CD14-positive monocyte (primary cell): ENCODE measurements at regions not wholly inside any gene's neighbourhood (a gene's known extent, or its start where the extent isn't known, plus 50 kb on each side); places are given as distances from the start of the nearest gene placed in this dataset.
"Not testable (repeated sequence)": the region's sequence is repeated elsewhere in the genome, so short reads cannot be mapped to it uniquely, and the experiment has no call there.

Experiments used
- DNase-seq, 3 donors: peaks; one replicate each; pipeline ENCODE4 v3.0.0-alpha.2; 2011 to 2022
- H2AFZ ChIP-seq: 2 replicates; pipeline ENCODE4 v1.6.0; 2012; ENCODE audit warnings: mild to moderate bottlenecking, low read depth, low read length, inconsistent platforms; ENCODE audit not compliant: insufficient read depth, poor library complexity, severe bottlenecking
- H3K27ac ChIP-seq, 2 donors: 1 replicate in 1 of 2; 2 replicates in 1 of 2; pipeline ENCODE4 v1.5.1; 2012 to 2013; ENCODE audit warnings: low read length in 2 of 2, control low read depth in 1 of 2, inconsistent platforms in 1 of 2, low read depth in 1 of 2, mild to moderate bottlenecking in 1 of 2
- H3K27me3 ChIP-seq, 2 donors: one replicate each; pipeline versions ENCODE4 v1.6.0 to v1.6.1; 2011 to 2013; ENCODE audit warnings: low read length in 2 of 2; ENCODE audit not compliant: control insufficient read depth in 2 of 2, insufficient read depth in 2 of 2
- H3K36me3 ChIP-seq, 2 donors: replicated peaks in 1 of 2; 1 replicate in 1 of 2; 2 replicates in 1 of 2; pipeline versions ENCODE4 v1.5.1 to v1.6.1; 2012 to 2013; ENCODE audit warnings: low read length in 2 of 2, control low read depth in 1 of 2, inconsistent platforms in 1 of 2, mild to moderate bottlenecking in 1 of 2; ENCODE audit not compliant: insufficient read depth in 2 of 2, control insufficient read depth in 1 of 2
- H3K4me1 ChIP-seq, 2 donors: 1 replicate in 1 of 2; 2 replicates in 1 of 2; pipeline versions ENCODE4 v1.5.1 to v1.6.1; 2012 to 2013; ENCODE audit warnings: low read length in 2 of 2, control low read depth in 1 of 2, inconsistent platforms in 1 of 2, mild to moderate bottlenecking in 1 of 2, moderate library complexity in 1 of 2; ENCODE audit not compliant: insufficient read depth in 2 of 2, control insufficient read depth in 1 of 2
- H3K4me2 ChIP-seq: replicated peaks from 2 replicates; pipeline ENCODE3; 2012; ENCODE audit warnings: low read length, moderate library complexity, mild to moderate bottlenecking; ENCODE audit not compliant: poor library complexity, severe bottlenecking; ENCODE audit errors: extremely low read depth
- H3K4me3 ChIP-seq, 3 experiments: fragments of 200-600 bp in 1 of 3; sonication (generic) in 1 of 3; replicated peaks in 1 of 3; 1 replicate in 2 of 3; 2 replicates in 1 of 3; pipeline ENCODE4 v1.5.1; 2011 to 2013; ENCODE audit warnings: low read length in 3 of 3, mild to moderate bottlenecking in 3 of 3, control low read depth in 2 of 3, low read depth in 2 of 3, inconsistent platforms in 1 of 3, moderate library complexity in 1 of 3
- H3K79me2 ChIP-seq: 2 replicates; pipeline ENCODE4 v1.6.0; 2012; ENCODE audit warnings: mild to moderate bottlenecking, control low read depth, inconsistent platforms, low read length, moderate library complexity; ENCODE audit not compliant: insufficient read depth
- H3K9ac ChIP-seq: 2 replicates; pipeline ENCODE4 v1.6.0; 2017; ENCODE audit warnings: low read length, mild to moderate bottlenecking; ENCODE audit not compliant: insufficient read depth, poor library complexity, severe bottlenecking
- H3K9me3 ChIP-seq, 2 donors: replicated peaks in 1 of 2; 1 replicate in 1 of 2; 2 replicates in 1 of 2; pipeline versions ENCODE4 v1.5.1 to v1.6.1; 2012 to 2013; ENCODE audit warnings: low read length in 2 of 2, control low read depth in 1 of 2; ENCODE audit not compliant: control insufficient read depth in 1 of 2, insufficient read depth in 1 of 2
- H4K20me1 ChIP-seq: 2 replicates; pipeline ENCODE4 v1.6.0; 2012; ENCODE audit warnings: mild to moderate bottlenecking, low read length, control low read depth, moderate library complexity; ENCODE audit not compliant: insufficient read depth
- H3K27ac Mint-ChIP-seq, 7 donors: one replicate each; pipeline ENCODE4 v1.8.0; 2020; ENCODE audit warnings: mild to moderate bottlenecking in 7 of 7, mixed read lengths in 7 of 7, moderate library complexity in 6 of 7, inconsistent platforms in 2 of 7
- H3K27me3 Mint-ChIP-seq, 3 donors: one replicate each; pipeline ENCODE4 v1.8.0; 2021 to 2022; ENCODE audit warnings: low read depth in 3 of 3, mild to moderate bottlenecking in 3 of 3, mixed read lengths in 3 of 3, moderate library complexity in 3 of 3, inconsistent platforms in 1 of 3
- H3K36me3 Mint-ChIP-seq, 2 donors: one replicate each; pipeline ENCODE4 v1.8.0; 2020; ENCODE audit warnings: mixed read lengths in 2 of 2, inconsistent platforms in 1 of 2, mild to moderate bottlenecking in 1 of 2
- H3K4me1 Mint-ChIP-seq: one replicate; pipeline ENCODE4 v1.8.0; 2020; ENCODE audit warnings: mild to moderate bottlenecking, mixed read lengths
- H3K4me3 Mint-ChIP-seq, 2 donors: one replicate each; pipeline ENCODE4 v1.8.0; 2020; ENCODE audit warnings: mild to moderate bottlenecking in 2 of 2, mixed read lengths in 2 of 2, moderate library complexity in 1 of 2
- H3K9me3 Mint-ChIP-seq, 7 donors: one replicate each; pipeline ENCODE4 v1.8.0; 2020 to 2022; ENCODE audit warnings: mixed read lengths in 7 of 7, mild to moderate bottlenecking in 6 of 7, moderate library complexity in 6 of 7, inconsistent platforms in 2 of 7
- WGBS: methylation state at CpG from one replicate; pipeline ENCODE4 v1.1.5; 2013; ENCODE audit warnings: missing lambda C conversion rate; ENCODE audit not compliant: insufficient coverage; 5-methylcytosine and 5-hydroxymethylcytosine counted together
- intact Hi-C, 2 donors: fragments of 100-400 bp; cut with micrococcal nuclease; formaldehyde crosslinking; loops; one replicate each; pipeline versions ENCODE4 v1.15.0 to v1.15.1; 2023
- TF ChIP-seq, protein P1 (sequence below): fragments of 200-600 bp; IDR thresholded peaks from one replicate; pipeline ENCODE4 v1.8.0; 2022; ENCODE audit warnings: antibody characterized with exemption, mild to moderate bottlenecking

DNA sequence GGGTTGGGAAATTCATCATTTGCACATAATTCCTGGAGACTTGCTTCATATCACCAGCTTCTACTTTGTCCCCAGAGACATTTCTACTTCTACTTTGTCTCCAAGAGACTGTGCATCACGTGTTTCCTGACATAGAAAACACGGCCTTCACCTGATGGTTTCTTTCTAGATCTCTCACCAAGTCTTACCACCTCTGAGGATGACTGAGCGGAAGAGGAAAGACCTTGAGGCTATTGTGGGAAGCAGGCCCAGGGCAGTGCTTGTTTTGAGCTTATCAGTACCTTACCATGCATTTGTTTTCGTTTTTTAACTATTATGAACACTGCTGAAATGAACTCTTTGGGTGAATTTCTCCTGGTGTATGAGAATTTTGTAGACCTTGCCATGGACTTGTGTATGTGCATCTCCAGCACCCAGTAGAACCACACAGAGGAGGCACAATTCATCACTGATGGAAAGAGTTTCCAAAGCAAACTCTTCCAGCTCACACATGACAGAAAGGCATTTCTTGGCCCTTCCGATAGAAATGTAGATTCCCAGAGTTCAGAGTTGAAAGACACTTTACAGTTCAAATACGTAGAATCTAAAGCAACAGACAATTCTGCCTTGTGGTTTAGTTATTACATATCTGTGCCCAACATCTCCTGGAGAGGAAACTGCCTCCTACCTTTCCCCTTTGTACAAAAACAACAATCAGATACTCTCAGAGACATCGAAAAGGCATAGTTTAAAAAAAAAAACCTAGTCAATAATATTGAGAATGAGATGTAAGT is 434.7 kb downstream of the FUT8 start:
- H3K4me1 Mint-ChIP-seq = peaks cover 4% of the 10 kb centered on the region

DNA sequence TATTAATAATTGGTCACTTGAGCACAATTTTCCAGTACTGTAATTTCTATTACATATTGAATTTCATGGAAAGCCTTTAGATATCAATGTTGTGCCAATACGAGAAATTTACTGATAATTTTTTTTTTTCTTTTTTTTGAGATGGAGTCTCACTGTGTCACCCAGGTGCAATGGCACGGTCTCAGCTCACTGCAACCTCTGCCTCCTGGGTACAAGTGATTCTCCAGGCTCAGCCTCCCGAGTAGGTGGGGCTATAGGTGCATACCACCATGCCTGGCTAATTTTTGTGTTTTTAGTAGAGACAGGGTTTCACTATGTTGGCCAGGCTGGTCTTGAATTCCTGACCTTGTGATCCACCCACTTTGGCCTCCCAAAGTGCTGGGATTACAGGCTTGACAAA is 435.4 kb downstream of the FUT8 start:
- H2AFZ ChIP-seq, H3K4me1 Mint-ChIP-seq, H3K79me2 ChIP-seq, DNase-seq, H3K27me3 Mint-ChIP-seq, H3K9me3 Mint-ChIP-seq, H3K4me1 ChIP-seq, H3K36me3 Mint-ChIP-seq, H3K4me3 Mint-ChIP-seq, intact Hi-C loops, H3K9me3 ChIP-seq, H3K36me3 ChIP-seq, H4K20me1 ChIP-seq, H3K4me3 ChIP-seq, H3K9ac ChIP-seq, H3K27ac ChIP-seq, H3K27me3 ChIP-seq, H3K27ac Mint-ChIP-seq, H3K4me2 ChIP-seq: not testable (repeated sequence)
- WGBS = 100% methylated on average over 2 of the region's 3 CpGs

More for the DNA sequence above, 434.7 kb downstream of the FUT8 start:
- no peak overlapping the region for H2AFZ ChIP-seq
- intact Hi-C loops = no loop called here
- H4K20me1 ChIP-seq = no peaks in the 10 kb centered on the region
- no peak overlapping the region for H3K4me3 Mint-ChIP-seq
- H3K36me3 ChIP-seq = no peaks in the 10 kb centered on the region
- DNase-seq = no peak
- no peak overlapping the region for H3K27ac Mint-ChIP-seq
- no peaks in the 10 kb centered on the region for H3K27me3 ChIP-seq
- H3K4me2 ChIP-seq = no peak overlapping the region
- no peak overlapping the region for H3K9ac ChIP-seq
- peaks cover 0 to under 1% of the 10 kb centered on the region in 2 donors for H3K9me3 ChIP-seq
- TF ChIP-seq, protein P1, sequence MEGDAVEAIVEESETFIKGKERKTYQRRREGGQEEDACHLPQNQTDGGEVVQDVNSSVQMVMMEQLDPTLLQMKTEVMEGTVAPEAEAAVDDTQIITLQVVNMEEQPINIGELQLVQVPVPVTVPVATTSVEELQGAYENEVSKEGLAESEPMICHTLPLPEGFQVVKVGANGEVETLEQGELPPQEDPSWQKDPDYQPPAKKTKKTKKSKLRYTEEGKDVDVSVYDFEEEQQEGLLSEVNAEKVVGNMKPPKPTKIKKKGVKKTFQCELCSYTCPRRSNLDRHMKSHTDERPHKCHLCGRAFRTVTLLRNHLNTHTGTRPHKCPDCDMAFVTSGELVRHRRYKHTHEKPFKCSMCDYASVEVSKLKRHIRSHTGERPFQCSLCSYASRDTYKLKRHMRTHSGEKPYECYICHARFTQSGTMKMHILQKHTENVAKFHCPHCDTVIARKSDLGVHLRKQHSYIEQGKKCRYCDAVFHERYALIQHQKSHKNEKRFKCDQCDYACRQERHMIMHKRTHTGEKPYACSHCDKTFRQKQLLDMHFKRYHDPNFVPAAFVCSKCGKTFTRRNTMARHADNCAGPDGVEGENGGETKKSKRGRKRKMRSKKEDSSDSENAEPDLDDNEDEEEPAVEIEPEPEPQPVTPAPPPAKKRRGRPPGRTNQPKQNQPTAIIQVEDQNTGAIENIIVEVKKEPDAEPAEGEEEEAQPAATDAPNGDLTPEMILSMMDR = no peak
- H3K9me3 Mint-ChIP-seq = peaks cover 0 to 3% (median 0%) of the 10 kb centered on the region in 7 donors
- no peaks in the 10 kb centered on the region for H3K79me2 ChIP-seq
- no peaks in the 10 kb centered on the region for H3K36me3 Mint-ChIP-seq
- no CpG with 5 or more reads among the region's 7 CpGs for WGBS
- H3K4me1 ChIP-seq = no peaks in the 10 kb centered on the region
- H3K27ac ChIP-seq = no peak overlapping the region
- no peaks in the 10 kb centered on the region for H3K27me3 Mint-ChIP-seq
- H3K4me3 ChIP-seq = no peak overlapping the region
